Activated CD4-positive, alpha-beta memory T cell treated with anti-CD3 and anti-CD28 coated beads for 36 hours (primary cell): ENCODE measurements at regions not wholly inside any gene's neighbourhood (a gene's known extent, or its start where the extent isn't known, plus 50 kb on each side); places are given as distances from the start of the nearest gene placed in this dataset.
A peak's percentile ranks its signal among the peaks of the same experiment; 100 is the strongest.

Source experiments
- CTCF ChIA-PET: fragments of 350-600 bp; sonication (Branson Sonifier 250); formaldehyde crosslinking; loops from one replicate; lab custom pipeline; 2021; ENCODE audit warnings: antibody characterized with exemption, inconsistent platforms; lab: Charles Lee
- POLR2A ChIA-PET: fragments of 350-600 bp; sonication (Branson Sonifier 250); formaldehyde crosslinking; loops from one replicate; lab custom pipeline; 2021; ENCODE audit warnings: antibody characterized with exemption; lab: Charles Lee
- DNase-seq: peaks from one replicate; pipeline ENCODE4 v3.0.0-alpha.2; 2020
- H3K27ac Mint-ChIP-seq: one replicate; pipeline ENCODE4 v1.8.0; 2021; ENCODE audit warnings: mixed read lengths
- H3K27me3 Mint-ChIP-seq: one replicate; pipeline ENCODE4 v1.8.0; 2021; ENCODE audit warnings: mixed read lengths
- H3K36me3 Mint-ChIP-seq: one replicate; pipeline ENCODE4 v1.8.0; 2021; ENCODE audit warnings: mixed read lengths
- H3K4me1 Mint-ChIP-seq: one replicate; pipeline ENCODE4 v1.8.0; 2021; ENCODE audit warnings: low read depth, mixed read lengths
- H3K4me3 Mint-ChIP-seq: one replicate; pipeline ENCODE4 v1.8.0; 2021; ENCODE audit warnings: mild to moderate bottlenecking, mixed read lengths
- H3K9me3 Mint-ChIP-seq: one replicate; pipeline ENCODE4 v1.8.0; 2021; ENCODE audit warnings: mixed read lengths
- intact Hi-C: fragments of 100-400 bp; cut with micrococcal nuclease; formaldehyde crosslinking; loops from one replicate; pipeline ENCODE4 v1.15.1; 2023

DNA sequence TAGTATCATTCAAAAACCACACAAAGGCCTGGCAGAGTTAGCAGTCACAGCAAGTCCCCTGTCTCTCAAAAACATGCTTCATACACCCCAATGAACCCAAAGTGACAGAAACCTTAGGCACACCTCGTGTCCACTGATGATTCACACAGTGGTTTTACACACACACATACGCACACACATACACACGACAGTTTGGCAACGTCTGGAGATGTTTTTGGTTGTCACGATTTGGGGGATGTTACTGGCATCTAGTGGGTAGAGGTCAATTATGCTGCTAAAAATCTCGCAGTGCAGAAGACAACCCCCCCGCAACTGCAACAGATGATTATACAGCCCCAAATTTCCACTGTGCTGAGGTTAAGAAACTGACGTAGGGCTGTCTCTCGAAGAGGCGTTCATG is 72.9 kb upstream of the PARD3B start:
- no peak for DNase-seq
- Mint-ChIP-seq H3K9me3 (no peaks in the 10 kb centered on the region), H3K4me3 (no peak overlapping the region), H3K27me3 (peaks cover 10% of the 10 kb centered on the region), H3K36me3 (no peaks in the 10 kb centered on the region), H3K27ac (no peak overlapping the region), H3K4me1 (no peaks in the 10 kb centered on the region)
- intact Hi-C loops = no loop called here
- ChIA-PET CTCF (no interaction called here), POLR2A (no interaction called here)

- H3K27ac Mint-ChIP-seq = no peak overlapping the region
- no peak for DNase-seq
- intact Hi-C loops = no loop called here
- H3K4me3 Mint-ChIP-seq = no peak overlapping the region
- no peaks in the 10 kb centered on the region for H3K36me3 Mint-ChIP-seq
- no peaks in the 10 kb centered on the region for H3K9me3 Mint-ChIP-seq
- CTCF ChIA-PET = no interaction called here
- peaks cover 8% of the 10 kb centered on the region for H3K27me3 Mint-ChIP-seq
- POLR2A ChIA-PET = no interaction called here
- H3K4me1 Mint-ChIP-seq = no peaks in the 10 kb centered on the region
Measured at GRCh38 chr2:204473224-204473623, 72.1 kb upstream of the PARD3B start.

- H3K9me3 Mint-ChIP-seq = no peaks in the 10 kb centered on the region
- ChIA-PET CTCF (no interaction called here), POLR2A (no interaction called here)
- no peak overlapping the region for H3K27ac Mint-ChIP-seq
- H3K4me3 Mint-ChIP-seq = no peak overlapping the region
- peaks cover 8% of the 10 kb centered on the region for H3K27me3 Mint-ChIP-seq
- H3K36me3 Mint-ChIP-seq = no peaks in the 10 kb centered on the region
- intact Hi-C loops = no loop called here
- DNase-seq = no peak
- H3K4me1 Mint-ChIP-seq = no peaks in the 10 kb centered on the region
Measured at GRCh38 chr2:204475399-204475798, 69.9 kb upstream of the PARD3B start.

DNA sequence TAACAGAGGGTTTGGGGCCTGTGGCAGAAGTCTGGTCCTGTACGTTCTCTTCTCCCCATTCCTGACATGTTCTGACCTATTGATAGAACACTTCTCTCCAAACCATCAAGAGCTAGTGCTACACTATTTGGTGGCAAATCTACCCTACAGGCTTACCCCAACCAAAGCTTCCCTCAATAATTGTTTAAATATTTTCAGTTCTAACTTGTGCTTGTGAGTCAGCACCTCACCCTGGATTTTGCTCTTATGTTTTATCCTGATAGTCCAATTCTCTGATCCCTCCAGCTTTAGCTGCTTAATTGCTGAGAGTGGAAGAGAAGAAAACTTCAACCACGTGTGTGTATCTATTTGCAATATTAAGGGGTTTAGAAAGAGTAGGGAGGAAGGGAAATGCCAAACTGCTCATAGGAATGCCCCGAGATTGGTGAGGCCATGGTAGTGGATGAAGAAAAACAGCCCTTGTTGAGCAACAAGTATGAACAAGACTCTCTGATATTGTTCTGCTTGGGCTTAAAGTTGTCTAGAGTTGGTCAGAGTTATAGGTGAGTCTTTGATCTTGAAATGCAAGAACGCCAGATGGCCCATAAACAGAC is 67.8 kb upstream of the PARD3B start:
- intact Hi-C loops = no loop called here
- peaks cover 2% of the 10 kb centered on the region for H3K27me3 Mint-ChIP-seq
- ChIA-PET CTCF (interaction anchor here (0.6 kb wide), 1 partner anchor 850 kb away, joined by 3 read pairs; no protein-coding TSS in a partner anchor), POLR2A (no interaction called here)
- no peak overlapping the region for H3K27ac Mint-ChIP-seq
- H3K36me3 Mint-ChIP-seq = no peaks in the 10 kb centered on the region
- no peak overlapping the region for H3K4me3 Mint-ChIP-seq
- no peak for DNase-seq
- no peaks in the 10 kb centered on the region for H3K9me3 Mint-ChIP-seq
- no peaks in the 10 kb centered on the region for H3K4me1 Mint-ChIP-seq

DNA sequence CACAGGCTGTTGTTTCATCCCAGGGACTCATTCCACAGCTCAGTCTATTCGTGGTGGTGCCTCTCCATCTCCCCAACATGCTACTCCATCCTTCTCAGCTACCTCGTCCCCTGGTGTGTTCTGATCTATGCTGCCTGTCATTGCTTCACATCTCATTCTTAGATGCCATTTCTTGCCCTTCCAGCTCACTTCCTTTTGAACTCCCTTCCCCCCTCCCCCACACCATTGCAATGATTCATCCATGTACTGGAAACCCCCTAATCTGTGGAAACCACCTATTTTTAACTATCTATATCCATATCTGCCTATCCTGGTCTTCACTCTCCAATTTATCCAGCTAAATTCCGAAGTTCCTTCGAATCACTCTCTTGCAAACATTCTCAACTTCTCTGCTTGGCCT is 65.7 kb upstream of the PARD3B start:
- H3K4me1 Mint-ChIP-seq = no peaks in the 10 kb centered on the region
- peaks cover 2% of the 10 kb centered on the region for H3K27me3 Mint-ChIP-seq
- no peak overlapping the region for H3K27ac Mint-ChIP-seq
- intact Hi-C loops = no loop called here
- DNase-seq = peak; percentile 16
- H3K4me3 Mint-ChIP-seq = no peak overlapping the region
- ChIA-PET CTCF (no interaction called here), POLR2A (no interaction called here)
- no peaks in the 10 kb centered on the region for H3K9me3 Mint-ChIP-seq
- H3K36me3 Mint-ChIP-seq = no peaks in the 10 kb centered on the region

GRCh38 chr2:204480676-204481075 is 64.6 kb upstream of the PARD3B start:
- Mint-ChIP-seq H3K9me3 (no peaks in the 10 kb centered on the region), H3K27me3 (no peaks in the 10 kb centered on the region), H3K4me1 (no peaks in the 10 kb centered on the region), H3K36me3 (no peaks in the 10 kb centered on the region), H3K27ac (no peak overlapping the region), H3K4me3 (no peak overlapping the region)
- intact Hi-C loops = no loop called here
- ChIA-PET CTCF (no interaction called here), POLR2A (no interaction called here)
- DNase-seq = no peak

DNA sequence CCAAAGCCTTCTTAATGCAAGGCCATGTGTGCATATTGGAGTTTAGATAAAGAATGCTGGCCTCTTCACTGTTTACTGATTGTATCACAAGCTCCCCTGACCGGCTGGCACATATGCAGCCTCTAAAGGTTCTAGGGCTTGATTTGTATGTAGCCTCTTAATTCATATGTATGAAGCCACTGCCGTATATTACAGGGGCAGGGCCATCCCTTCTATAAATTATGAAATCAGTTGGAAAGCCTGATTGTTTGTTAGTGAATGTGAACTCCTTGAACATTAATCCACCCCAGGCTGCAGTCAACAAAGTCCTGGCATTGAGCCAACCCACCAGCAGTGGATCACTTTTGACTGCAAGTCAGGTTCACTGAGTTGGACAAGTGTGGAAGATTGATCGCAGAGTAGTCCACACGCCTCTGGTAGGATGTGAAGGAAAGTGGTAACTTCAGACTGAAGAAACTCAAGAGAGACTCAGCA is 61.6 kb upstream of the PARD3B start:
- POLR2A ChIA-PET = no interaction called here
- DNase-seq = no peak
- H3K27me3 Mint-ChIP-seq = no peaks in the 10 kb centered on the region
- no peaks in the 10 kb centered on the region for H3K9me3 Mint-ChIP-seq
- H3K4me1 Mint-ChIP-seq = no peaks in the 10 kb centered on the region
- H3K4me3 Mint-ChIP-seq = no peak overlapping the region
- CTCF ChIA-PET = no interaction called here
- intact Hi-C loops = no loop called here
- no peak overlapping the region for H3K27ac Mint-ChIP-seq
- H3K36me3 Mint-ChIP-seq = no peaks in the 10 kb centered on the region

GRCh38 chr2:204486321-204486720 is 59.0 kb upstream of the PARD3B start:
- DNase-seq = no peak
- Mint-ChIP-seq H3K36me3 (no peaks in the 10 kb centered on the region), H3K4me1 (no peaks in the 10 kb centered on the region), H3K4me3 (no peak overlapping the region), H3K27me3 (no peaks in the 10 kb centered on the region), H3K27ac (no peak overlapping the region), H3K9me3 (no peaks in the 10 kb centered on the region)
- POLR2A ChIA-PET = no interaction called here
- intact Hi-C loops = no loop called here
- CTCF ChIA-PET = no interaction called here

DNA sequence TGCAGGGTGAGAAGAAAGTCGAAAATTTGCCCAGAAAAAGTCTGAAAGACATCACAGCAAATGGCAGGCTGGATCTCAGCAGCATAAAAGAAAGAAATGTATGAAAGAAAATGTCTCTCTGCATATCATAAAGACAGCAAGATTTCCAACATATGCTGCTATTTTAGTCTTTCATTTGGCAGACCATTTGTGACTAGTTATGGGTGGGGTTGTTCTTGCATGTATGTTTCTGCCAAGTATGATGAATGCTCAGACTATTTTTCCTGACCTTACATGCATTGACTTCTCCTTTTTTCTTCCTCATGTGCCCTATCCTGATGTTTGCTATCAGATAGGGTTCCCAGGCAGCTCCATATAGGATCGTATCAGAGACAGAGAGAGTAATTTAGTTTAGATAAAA is 58.5 kb upstream of the PARD3B start:
- intact Hi-C loops = no loop called here
- Mint-ChIP-seq H3K36me3 (no peaks in the 10 kb centered on the region), H3K27ac (no peak overlapping the region), H3K27me3 (no peaks in the 10 kb centered on the region), H3K9me3 (no peaks in the 10 kb centered on the region), H3K4me3 (no peak overlapping the region), H3K4me1 (no peaks in the 10 kb centered on the region)
- DNase-seq = no peak
- CTCF ChIA-PET = no interaction called here
- POLR2A ChIA-PET = no interaction called here

DNA sequence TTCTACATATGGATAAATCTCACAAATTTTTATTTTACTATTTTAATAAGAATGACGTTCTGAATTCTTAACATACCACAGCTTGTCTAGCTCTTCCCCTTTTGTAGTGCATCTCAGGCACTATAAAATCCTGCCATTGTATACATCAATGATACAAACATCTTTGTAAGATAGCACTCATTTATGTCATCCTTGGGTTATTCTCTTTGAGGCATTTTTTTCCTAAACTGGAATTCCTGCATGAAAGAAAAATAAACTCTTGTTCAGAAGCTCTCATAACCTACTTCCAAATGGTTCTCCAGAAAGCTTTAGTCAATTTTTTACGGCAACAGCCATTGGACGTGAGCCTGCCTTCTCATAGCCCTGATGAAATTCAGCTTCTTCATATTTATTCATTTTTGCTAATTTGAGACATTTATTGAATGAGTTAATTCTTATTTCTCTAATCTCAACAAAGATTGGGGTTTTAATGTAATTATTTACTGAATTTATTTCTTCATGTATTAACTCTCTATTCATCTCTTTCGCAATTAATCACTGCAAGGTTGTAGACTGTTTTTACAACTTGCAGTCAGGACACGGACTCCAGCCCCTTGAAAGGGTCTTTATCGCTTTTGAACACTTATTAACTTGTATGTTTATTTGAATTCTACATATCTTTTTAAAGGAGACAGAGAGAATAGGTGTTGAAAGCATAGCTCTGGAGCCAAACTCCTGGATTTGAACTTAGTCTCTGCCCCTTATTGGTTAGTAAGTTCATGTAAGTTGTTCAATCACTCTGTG is 57.6 kb upstream of the PARD3B start:
- intact Hi-C loops = no loop called here
- Mint-ChIP-seq H3K36me3 (no peaks in the 10 kb centered on the region), H3K27ac (no peak overlapping the region), H3K9me3 (no peaks in the 10 kb centered on the region), H3K27me3 (no peaks in the 10 kb centered on the region), H3K4me3 (no peak overlapping the region), H3K4me1 (no peaks in the 10 kb centered on the region)
- ChIA-PET POLR2A (no interaction called here), CTCF (no interaction called here)
- no peak for DNase-seq

- H3K27ac Mint-ChIP-seq = no peak overlapping the region
- intact Hi-C loops = no loop called here
- no peaks in the 10 kb centered on the region for H3K36me3 Mint-ChIP-seq
- POLR2A ChIA-PET = no interaction called here
- H3K27me3 Mint-ChIP-seq = no peaks in the 10 kb centered on the region
- CTCF ChIA-PET = no interaction called here
- DNase-seq = no peak
- no peaks in the 10 kb centered on the region for H3K9me3 Mint-ChIP-seq
- H3K4me1 Mint-ChIP-seq = no peaks in the 10 kb centered on the region
- no peak overlapping the region for H3K4me3 Mint-ChIP-seq
Measured at GRCh38 chr2:204491528-204491927, 53.7 kb upstream of the PARD3B start.

- POLR2A ChIA-PET = no interaction called here
- H3K36me3 Mint-ChIP-seq = no peaks in the 10 kb centered on the region
- H3K4me3 Mint-ChIP-seq = no peak overlapping the region
- H3K27me3 Mint-ChIP-seq = peaks cover 3% of the 10 kb centered on the region
- no peaks in the 10 kb centered on the region for H3K4me1 Mint-ChIP-seq
- CTCF ChIA-PET = no interaction called here
- no peak overlapping the region for H3K27ac Mint-ChIP-seq
- intact Hi-C loops = no loop called here
- H3K9me3 Mint-ChIP-seq = no peaks in the 10 kb centered on the region
- DNase-seq = no peak
Measured at GRCh38 chr2:204492417-204492816, 52.9 kb upstream of the PARD3B start.

- Mint-ChIP-seq H3K4me3 (no peak overlapping the region), H3K9me3 (no peaks in the 10 kb centered on the region), H3K27me3 (peaks cover 4% of the 10 kb centered on the region), H3K36me3 (no peaks in the 10 kb centered on the region), H3K4me1 (no peaks in the 10 kb centered on the region), H3K27ac (no peak overlapping the region)
- no peak for DNase-seq
- CTCF ChIA-PET = no interaction called here
- intact Hi-C loops = no loop called here
- POLR2A ChIA-PET = no interaction called here
Measured at GRCh38 chr2:204494681-204495080, 50.6 kb upstream of the PARD3B start.
